Right renal cortex interstitium (tissue), 3 donors: ENCODE measurements at regions not wholly inside any gene's neighbourhood (a gene's known extent, or its start where the extent isn't known, plus 50 kb on each side); places are given as distances from the start of the nearest gene placed in this dataset.

ENCODE experiments used
- DNase-seq, 3 donors: peaks; one replicate each; pipeline ENCODE4 v3.0.0-alpha.2; 2013; ENCODE audit warnings: low read depth in 3 of 3, low spot score in 2 of 3

DNA sequence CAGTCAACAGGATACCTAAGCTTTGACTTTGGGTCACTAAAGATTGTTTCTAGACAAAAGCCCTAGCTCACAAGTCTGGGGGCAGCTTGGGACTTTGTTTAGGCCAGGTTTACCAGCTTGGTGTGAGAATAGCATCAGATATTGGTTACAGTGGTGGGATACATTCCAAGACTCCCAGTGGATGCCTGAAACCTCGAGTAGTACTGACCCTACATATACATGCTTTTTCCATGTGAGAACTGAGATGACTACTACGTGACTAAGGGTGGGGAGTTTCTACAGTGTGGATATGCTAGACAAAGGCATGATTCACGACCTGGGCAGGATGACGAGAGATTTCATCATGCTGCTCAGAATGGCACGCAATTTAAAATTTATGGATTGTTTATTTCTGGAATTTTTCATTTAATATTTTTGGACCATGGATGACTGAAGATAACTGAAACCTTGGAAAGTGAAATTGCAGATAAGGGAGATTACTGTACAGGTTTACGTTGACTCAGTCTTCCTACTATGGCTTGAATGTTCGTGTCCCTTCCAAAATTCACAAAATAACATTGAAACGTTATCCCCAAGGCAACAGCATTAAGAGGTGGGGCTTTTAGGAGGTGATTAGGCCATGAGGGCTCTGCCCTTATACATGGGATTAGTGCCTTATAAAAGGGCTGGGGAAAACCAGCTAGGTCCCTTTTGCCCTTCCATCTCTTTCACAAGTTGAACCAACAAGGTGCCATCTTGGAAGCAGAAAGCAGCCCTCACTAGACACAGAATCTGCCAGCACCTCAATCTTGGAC is 50.2 kb upstream of the CTAGE1 start:
- DNase-seq, result no peak

- no peak for DNase-seq
Observed at GRCh38 chr18:22468554-22468891, 50.8 kb upstream of the CTAGE1 start.

DNA sequence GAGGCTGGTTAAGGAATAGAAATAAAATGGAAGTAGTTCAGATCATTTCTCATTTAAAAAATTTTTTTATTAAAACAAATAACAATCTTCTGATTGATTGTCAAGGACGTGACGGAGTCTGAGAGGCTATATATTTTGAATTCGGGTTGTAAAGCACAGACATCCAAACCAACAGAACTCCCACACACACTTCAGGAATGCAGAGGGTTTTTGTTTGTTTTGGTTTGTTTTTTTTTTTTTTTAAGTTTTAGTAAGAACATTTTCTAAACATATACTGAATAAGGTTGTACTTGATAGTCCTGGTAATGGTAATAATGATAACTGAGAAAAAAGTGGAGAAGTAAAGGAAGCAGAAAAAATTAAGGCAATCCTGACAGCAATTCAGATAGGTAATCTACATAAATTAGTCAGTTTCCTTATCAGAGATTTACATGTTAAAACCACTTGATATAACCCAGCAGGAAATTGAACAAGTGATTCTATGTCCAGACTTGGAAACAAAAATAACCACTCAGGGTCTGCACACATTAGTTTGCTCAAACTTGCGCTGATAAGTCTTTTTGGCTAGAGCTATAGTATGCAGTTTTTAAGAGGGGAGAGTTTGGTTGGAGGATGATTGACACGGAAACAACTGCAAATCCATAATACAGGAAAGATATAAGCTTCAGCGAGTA is 51.5 kb upstream of the CTAGE1 start:
- no peak for DNase-seq

- no peak for DNase-seq
Observed at GRCh38 chr18:22469926-22470247, 52.2 kb upstream of the CTAGE1 start.

GRCh38 chr18:22470248-22471235 is 52.8 kb upstream of the CTAGE1 start:
- no peak for DNase-seq

GRCh38 chr18:22471546-22472131 is 53.9 kb upstream of the CTAGE1 start:
- DNase-seq, result no peak

GRCh38 chr18:22473366-22473765 is 55.7 kb upstream of the CTAGE1 start:
- no peak for DNase-seq

GRCh38 chr18:22475426-22476100 is 57.8 kb upstream of the CTAGE1 start:
- DNase-seq, result no peak

- no peak for DNase-seq
Observed at GRCh38 chr18:22477222-22477621, 59.5 kb upstream of the CTAGE1 start.

- no peak for DNase-seq
Observed at GRCh38 chr18:22482948-22483347, 65.2 kb upstream of the CTAGE1 start.

GRCh38 chr18:22483407-22483806 is 65.7 kb upstream of the CTAGE1 start:
- no peak for DNase-seq

GRCh38 chr18:22484471-22484870 is 66.8 kb upstream of the CTAGE1 start:
- no peak for DNase-seq

DNA sequence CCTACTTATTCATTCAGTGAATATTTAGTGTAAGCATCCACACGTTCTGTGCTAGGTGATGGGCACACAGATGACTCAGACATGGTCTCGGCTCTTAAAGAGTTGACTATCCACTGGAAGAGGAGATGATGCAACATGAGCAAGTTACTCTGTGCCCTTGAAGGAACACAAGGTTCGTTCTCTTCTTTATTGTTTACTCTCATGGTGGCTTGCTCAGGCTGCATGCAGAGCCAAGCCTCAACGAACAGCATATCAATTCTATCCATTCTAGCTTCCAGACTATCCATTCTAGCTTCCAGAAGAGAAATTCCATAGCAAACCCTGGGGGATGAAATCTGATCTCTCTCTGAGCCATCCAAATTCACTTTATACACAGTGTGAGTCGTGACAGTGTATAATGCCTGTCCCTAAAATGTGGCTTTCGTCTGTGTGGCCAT is 68.1 kb upstream of the CTAGE1 start:
- DNase-seq, result no peak

DNA sequence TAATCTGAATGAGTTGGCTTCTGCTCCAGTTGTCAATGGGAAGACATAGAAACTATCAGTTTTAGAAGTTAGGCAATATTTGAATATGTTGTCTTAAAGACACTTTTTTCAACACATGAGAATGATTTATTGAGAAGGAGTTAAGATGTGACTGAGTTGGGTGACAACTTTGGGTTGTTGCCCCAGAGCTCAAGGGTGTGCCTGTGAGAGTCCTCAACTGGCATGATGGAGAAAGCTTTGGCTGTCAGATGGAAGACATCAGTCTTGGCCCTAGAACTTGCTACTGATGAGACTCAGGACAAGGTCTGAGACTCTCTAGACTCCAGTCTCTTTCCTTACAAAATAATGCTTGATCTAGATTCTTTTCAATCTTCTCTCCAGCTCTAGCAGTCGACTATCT is 69.0 kb upstream of the CTAGE1 start:
- DNase-seq, result no peak

GRCh38 chr18:22488554-22488953 is 70.8 kb upstream of the CTAGE1 start:
- DNase-seq, result no peak

DNA sequence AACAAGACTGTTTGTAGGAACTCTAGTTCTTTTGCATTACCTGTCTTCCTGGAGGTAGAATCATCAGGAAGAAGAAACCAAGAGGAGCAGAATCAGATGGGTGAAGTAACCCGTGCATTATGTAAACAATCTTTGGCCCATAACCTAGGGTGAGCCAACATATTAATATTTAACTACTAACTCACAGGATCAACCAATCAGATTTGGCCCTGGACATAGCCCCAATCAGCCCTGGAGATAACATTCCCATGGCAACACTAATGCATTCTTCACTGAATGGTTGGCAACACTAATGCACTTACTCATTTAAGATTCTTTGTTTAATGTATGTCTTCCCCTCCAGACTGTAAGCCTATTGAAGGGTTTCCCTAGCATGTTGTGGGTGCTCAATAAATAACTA is 72.0 kb upstream of the CTAGE1 start:
- no peak for DNase-seq

- no peak for DNase-seq
Observed at GRCh38 chr18:22490429-22490846, 72.7 kb upstream of the CTAGE1 start.

DNA sequence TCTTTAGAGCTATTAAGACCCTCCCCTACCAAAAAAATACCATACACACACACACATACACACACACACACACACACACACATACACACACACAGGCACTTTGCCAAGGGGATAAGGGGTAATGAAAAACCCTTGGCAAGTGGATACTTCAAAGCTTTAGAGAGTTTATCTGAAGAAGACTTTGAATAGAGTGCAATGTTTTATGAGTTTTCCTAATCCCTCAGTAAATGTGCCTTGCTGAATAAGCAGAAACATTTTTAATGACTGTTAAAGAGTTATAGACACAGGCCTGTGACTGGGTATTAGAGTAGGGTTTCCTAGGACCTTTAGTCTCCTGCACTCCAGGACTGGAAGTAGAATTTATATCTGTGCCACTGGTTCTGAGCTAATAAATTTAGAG is 75.5 kb upstream of the CTAGE1 start:
- DNase-seq, result no peak

- no peak for DNase-seq
Observed at GRCh38 chr18:22493940-22494339, 76.2 kb upstream of the CTAGE1 start.

- DNase-seq, result no peak
Observed at GRCh38 chr18:22494771-22495170, 77.1 kb upstream of the CTAGE1 start.
